ENCODE measurements at regions not wholly inside any gene's neighbourhood (a gene's known extent, or its start where the extent isn't known, plus 50 kb on each side); places are given as distances from the start of the nearest gene placed in this dataset.

- TF ChIP-seq CTCF (IDR thresholded peaks at IDR 0.05) (no peak), CHD4 (IDR thresholded peaks at IDR 0.05; ENCODE audit: borderline replicate concordance) (no peak), RCOR1 (IDR thresholded peaks at IDR 0.05; ENCODE audit: low read depth, low read length) (no peak), POLR2A (IDR thresholded peaks at IDR 0.05; ENCODE audit: low read length) (no peak), TP53 (CRISPR knock-in tag; IDR thresholded peaks at IDR 0.05) (no peak), PBX3 (IDR thresholded peaks at IDR 0.05) (no peak), CHD2 (IDR thresholded peaks at IDR 0.05; ENCODE audit: low read length, partially characterized antibody) (no peak)
These were observed 382.2 kb upstream of the KLHL1 start for GRCh38 chr13:70490320-70490935.
